Non-pigmented ciliary epithelial cell (primary cell): ENCODE measurements at regions not wholly inside any gene's neighbourhood (a gene's known extent, or its start where the extent isn't known, plus 50 kb on each side); places are given as distances from the start of the nearest gene placed in this dataset.
A peak's percentile ranks its signal among the peaks of the same experiment; 100 is the strongest.

Source experiments
- DNase-seq: peaks from one replicate; pipeline ENCODE4 v3.0.0-alpha.2; 2010; ENCODE audit warnings: low read depth

DNA sequence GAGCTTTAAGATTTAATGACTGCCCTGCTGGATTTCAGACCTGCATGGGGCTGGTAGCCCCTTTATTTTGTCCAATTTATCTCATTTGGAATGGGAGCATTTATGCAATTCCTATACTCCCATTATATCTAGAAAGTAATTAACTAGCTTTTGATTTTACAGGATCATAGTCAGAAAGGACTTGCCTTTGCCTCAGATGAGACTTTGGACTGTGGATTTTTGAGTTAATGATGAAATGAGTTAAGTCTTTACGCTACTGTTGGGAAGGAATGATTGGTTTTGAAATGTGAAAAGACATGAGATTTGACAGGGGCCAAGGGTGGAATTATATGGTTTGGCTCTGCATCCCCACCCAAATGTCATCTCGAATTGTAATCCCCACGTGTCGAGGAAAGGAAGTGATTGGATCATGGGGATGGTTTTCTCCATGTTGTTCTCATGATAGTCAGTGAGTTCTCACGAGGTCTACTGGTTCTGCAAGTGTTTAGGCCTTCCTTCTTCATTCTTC lies 213.1 kb upstream of the DCN start:
- no peak for DNase-seq

DNA sequence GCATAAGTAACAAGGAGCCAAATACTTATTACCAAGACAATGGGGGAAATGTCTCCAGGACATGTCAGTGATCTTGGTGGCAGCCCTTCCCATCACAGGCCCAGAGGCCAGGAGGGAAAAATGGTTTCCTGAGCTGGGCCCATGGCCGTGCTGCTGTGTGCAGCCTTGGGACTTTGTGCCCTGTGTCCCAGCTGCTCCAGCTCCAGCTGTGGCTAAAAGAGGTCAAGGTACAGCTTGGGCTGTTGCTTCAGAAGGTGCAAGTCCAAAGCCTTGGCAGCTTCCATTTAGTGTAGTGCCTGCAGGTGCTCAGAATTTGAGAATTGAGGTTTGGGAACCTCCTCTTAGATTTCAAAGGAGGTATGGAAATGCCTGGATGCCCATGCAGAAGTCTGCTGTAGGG lies 212.3 kb upstream of the DCN start:
- no peak for DNase-seq

DNA sequence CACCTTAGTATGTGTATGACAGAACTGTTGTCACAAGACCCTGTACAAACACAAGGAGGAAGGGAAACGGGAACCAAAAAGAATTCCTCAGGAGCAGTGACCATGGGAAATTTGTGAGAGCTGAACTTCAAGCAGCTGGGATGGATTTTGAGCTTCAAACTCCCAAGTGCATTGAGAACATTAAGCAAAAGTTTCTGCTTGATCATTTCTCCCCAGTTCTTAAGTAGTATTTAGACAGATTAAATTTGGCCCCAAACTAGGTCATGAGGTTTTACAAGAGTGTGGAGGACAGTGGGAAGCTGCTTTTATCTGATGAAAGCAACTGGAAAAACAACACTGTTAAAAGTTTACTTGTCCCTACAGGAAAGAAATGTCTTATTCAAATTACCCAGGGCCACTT lies 206.0 kb upstream of the DCN start:
- no peak for DNase-seq

DNA sequence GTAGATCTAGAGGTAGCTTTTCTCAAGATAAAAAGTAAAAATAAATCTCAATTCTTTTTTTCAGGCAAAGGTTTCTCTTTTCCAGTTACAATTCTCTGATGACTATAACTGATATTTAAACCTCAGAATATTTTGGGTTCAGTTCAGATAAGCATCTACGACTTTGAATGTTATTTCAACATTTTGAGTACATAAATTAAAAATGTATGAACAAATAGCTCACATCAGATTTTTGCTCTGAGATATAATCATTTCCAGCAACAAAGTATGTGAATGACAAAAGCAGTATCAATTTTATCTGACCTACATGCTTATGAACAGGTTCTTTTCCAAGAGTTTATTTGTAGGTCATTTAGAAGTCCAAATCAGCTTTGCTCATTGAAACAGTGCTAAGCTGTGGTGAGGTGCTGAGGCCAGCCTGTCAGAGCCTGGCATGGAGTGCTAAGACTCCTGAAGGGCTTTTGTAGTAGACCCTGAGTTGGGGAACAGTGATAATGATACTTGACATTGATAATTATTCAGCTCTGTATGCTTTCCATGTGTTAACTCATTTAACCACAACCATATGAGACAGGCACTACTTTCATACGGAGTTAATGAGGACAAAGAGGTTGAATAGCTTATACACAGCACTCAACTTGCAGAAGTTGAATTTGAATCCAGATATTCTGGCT lies 205.0 kb upstream of the DCN start:
- DNase-seq: no peak

DNA sequence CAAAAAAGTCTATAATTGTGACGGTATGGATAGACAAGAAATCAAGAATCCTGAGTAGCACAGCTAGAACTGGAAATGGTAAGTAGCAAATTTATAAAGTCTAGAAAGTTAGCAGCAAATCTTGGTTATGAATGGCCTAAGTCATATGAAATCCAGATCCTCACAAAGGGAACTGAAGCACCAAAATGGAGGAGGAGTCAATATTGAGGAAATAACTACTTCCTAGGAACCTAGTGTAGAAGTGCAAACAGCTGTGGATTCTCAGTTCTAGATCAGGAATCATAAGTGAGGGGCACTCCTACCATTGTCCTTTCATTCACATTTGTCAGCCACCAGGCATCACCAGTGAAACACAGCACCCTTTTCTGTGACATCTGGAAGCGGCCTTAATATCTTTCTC lies 202.2 kb upstream of the DCN start:
- DNase-seq: no peak

DNA sequence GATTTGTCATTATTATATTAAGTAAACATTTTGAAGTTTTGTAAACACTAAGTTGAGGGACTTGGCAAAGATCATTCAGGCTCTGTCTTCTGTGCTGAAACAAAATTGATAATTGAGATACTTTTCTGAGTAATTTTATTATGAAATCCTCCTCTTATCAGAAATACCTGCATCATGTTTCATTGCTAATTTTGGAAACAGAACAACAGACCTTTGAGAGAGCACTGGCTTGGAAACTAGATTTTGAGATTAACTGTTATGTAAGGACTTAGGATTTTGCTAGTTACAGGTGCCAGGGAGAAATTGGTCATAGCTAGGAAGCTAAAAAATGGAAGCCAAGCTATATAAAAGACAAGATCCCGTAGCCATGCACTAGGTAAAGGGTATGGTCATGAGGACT lies 201.7 kb upstream of the DCN start:
- DNase-seq: no peak

DNA sequence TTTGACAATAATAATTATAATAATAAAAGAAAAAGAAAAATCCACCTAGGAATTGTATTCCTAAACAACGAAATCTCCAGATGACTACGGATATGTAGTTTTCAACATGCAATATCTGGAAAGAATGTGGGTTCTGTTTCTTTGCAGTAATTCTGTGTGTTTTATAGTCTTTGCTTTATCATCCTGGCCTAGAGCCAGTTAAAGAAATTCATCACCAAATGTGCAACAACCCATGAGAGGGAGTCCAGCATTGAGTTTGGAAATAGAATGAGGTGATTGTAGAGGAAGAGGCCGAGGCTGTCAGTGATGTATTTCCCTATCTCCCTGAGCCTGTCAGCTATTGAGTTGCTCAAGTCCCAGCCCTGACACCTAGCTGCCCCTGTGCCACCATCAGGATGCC lies 200.5 kb upstream of the DCN start:
- no peak for DNase-seq

DNA sequence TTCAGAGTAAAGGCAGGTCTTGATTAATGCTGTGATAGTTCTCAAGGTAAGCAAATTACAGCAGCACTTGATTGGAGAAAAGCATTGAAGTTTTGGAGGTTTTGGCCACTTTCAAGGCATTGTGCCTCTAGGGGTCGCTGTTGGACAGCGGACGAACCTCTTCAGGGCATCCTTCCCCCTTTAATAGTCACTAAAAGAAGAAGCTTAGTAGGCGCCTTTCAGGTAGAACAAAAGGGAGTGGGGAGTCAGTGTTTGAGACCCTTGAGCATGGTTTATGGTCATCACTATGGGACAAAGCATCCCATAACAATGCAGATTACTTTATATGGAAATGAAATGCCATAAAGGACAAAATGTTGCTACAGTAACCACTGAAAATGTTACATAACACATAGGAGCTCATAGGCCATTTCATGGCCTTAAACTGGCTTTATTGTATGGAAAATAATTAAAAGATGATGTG lies 199.5 kb upstream of the DCN start:
- DNase-seq: no peak

DNA sequence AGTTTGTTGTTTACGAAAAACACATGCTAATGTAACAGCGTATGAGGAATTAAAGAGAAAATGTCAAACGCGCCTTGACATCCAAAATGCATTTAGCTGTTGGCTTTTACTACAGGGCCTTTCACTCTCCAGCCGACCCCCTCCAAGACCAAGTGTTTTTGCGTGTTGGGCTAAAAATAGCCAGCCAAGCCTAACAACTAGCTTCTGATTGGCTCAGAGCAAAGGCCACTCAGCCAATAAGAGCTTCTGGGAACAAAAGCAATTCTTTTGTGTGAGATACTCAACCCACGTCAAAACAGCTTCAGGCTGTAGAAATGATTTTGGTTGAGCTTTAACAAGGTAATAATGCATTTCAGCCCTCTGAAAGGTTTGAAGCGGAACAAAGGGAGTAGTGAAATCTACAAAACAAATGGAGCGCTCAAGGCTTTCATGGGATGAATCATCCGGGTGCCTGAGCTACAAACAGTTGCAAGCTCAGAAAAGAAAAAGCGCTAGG lies 198.7 kb upstream of the DCN start:
- DNase-seq: peak; percentile 58

DNA sequence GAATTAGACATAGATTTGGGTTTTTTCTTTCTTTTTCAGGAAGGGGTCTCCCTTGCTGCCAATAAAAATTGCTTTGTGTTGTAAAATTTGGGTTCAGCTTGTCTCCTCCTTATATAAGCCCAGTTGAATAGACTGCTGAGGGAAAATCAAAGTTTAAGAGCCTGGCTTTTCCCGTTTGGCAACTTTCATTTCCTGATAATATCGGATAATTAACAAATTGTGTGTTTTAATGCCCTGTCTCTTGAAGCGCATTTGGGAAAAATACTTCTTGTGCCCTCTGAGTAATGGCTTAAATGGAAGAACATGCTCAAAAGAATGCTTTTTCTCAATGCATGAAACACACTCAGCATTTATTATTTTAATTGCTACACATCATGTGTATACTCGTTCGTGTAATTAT lies 198.0 kb upstream of the DCN start:
- no peak for DNase-seq

DNA sequence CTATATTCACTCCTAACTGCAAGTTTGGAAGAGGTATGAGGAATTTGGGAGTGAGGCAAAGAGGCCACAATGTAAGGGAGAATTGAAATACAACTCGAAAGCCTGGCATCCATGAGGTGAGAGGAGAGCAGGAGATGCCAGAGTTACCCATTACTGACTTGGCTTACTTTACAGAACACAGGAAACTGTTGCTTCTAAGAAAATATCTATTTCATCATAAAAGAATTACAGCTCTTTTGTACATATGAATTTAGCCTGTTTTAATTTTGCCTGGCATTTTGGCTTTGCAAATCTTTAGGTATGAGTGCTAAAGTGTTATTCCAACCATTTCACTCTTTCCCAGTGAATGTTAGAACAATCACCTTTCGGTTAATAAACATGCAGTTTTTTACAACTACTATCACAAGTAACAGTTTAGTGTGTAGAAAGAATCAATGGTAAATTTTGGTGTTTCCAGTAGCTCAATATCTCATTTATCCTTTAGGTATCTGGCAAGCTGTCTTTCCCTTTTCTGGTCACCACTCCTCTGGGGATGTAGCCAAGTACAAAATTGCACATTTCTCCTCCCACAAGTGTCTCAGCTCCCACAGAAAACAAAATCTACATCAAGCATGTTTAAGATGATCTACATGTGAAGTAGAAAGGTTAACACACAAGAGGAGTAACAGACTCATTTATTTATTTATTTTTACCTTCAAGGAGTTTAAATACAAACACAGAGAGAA lies 196.6 kb upstream of the DCN start:
- DNase-seq: no peak

DNA sequence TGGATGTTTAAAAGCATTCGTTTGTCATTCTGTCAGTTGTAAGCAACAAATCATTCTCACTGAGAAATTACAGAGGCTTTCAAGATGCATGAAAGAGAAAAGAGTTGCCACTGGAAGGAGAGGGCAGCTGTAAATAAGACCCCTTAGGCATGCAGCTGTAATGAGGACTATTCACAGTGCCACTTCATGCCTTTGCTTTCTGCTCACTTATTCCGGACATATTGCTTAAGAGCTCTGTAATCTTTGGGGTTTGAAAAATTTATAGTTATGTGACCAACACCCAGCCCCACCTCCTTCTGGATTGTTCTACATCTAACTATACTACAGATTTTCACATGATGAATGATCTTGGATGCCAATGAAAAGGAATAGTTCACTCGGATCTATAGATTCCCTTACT lies 194.8 kb upstream of the DCN start:
- no peak for DNase-seq

DNA sequence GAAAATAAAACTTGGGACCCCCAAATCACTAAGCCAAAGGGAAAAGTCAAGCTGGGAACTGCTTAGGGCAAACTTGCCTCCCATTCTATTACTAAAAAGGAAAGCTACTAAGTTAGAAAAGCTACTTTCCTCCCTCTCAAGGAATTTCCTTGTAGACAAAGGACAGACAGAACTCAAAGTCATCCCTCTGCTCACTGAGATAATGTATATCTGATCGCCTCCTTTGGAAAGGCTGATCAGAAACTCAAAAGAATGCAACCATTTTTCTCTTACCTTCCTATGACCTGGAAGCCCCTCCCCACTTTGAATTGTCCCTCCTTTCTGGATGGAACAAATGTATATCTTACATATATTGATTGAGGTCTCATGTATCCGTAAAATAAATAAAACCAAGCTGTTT lies 190.5 kb upstream of the DCN start:
- no peak for DNase-seq

DNA sequence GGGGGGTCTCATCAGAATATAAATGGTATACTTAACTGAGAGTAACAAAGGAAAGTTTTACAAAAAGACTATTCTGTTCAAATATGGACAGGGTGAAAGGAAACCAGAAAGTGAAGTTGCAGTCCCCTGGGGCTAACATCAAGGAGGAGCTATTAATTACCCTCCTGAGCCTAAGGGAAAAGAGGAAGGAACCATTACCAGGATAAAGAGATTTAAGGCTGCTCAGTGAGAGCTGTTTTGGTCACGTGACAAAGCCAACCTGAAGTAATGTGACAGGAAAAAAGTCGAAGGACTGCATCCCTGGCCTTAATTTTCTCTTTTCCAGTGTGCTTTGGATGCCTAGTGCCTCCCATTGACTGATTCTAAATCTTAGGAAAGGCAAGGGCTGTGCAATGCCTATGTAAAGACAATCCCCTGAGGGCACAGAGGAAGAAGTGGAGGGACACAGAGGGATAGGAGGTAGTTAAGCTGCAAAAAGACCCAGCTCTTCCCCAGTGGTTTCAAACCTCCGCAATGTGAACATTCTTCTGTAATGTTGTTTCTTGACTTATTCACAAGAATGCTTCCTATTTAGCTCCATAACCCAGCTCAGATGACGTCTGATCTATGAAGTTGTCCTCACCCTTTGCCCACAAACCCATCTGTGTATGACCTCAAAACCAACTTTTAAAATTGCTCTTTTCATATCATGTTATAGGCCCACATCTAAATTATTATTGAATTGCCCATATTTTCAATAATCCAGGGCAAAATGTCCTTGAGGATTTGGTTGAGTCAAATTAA lies 187.7 kb upstream of the DCN start:
- no peak for DNase-seq

DNA sequence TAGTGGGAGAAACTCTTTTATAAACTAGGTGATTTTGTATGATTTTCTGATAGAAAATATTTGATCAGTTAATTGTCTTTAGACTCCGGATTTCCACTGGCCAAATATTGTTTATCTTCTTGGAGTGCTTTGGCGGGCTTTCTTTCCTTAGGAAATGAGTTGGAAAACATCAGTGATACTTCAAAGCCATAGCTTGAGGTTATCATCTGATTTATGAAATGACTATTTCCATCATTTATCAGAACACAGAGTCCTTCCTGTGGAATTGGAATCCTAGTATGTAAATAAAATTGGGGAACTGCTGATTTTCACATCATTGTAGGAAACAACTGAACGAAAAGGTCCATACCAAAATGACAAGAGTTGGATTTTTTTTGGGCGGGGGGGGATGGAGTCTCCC lies 186.0 kb upstream of the DCN start:
- DNase-seq: no peak

DNA sequence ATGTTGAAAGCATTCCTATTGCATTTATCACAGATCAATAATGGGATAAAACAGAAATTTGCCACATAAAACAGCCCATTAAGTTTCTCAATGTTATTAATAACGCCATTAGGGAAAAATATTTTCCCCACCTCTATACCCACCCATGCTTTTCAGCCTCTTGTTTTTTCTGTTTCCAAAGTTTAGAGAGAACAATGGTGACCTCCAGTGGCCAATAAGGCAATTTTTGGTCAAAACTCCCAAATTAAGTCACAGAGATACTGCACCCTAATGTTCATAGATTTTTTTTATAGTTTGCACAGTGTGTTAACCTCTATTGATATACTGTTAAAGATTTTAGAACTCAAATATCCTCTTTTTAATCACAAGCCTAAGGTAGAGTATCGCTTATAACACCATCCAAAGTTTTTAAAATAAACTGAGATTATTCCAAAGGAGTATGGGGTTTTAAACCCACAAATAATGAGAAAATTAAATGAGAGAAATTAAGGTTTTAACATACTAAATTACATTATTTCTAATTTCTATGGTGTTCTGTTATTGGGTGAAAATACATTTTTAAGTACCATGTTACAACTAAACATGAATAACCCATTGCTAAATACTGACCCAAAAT lies 184.7 kb upstream of the DCN start:
- no peak for DNase-seq

DNA sequence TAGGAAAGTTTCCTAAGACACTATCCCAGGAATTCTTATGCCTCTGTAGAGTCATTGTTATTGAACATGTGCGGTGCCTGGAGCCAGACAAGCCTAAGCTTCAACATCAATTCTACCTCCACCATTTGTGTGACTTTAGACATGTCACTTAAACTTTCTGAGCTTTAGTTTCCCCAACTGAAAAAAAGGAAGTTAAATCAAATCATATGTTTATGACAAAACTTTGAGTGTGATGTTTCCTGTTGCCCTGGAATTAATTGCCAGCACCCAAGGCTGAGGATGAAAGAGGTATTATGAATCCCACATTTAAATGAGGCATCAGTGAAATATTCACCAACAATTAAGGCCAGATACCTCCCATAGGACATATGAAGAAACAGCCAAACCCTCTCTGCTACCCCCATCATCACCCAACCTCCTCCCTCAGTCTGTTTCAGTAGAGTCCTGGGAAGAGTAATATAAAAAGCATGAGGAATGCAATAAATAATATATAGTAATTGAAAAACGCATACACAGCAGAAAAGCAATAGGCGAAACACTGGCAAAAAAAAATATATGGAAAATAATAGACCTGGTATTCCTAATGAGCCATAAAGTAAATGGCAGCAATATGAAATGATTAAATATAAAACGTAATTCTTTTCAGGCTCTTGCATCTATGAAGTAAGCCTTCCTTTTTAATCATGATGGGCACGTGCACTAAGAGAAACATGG lies 182.0 kb upstream of the DCN start:
- no peak for DNase-seq

DNA sequence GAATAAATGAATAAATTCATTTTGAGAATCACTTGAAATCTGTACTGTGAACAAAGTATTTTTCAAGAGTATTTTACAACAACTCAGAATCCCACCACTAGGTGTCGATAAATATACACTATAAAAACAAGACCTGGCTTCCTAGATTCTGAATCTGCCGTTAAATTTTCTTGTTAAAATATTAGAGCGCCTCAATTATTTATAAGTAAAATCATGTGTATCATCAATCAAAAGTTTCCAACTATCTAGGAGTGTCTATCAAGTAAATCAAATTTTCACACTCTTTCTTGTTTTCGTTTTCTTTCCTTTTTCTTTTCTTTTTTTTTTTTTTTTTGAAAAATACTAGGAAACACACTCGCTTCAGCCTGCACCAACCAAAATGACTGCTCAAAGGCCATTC lies 179.2 kb upstream of the DCN start:
- DNase-seq: no peak

DNA sequence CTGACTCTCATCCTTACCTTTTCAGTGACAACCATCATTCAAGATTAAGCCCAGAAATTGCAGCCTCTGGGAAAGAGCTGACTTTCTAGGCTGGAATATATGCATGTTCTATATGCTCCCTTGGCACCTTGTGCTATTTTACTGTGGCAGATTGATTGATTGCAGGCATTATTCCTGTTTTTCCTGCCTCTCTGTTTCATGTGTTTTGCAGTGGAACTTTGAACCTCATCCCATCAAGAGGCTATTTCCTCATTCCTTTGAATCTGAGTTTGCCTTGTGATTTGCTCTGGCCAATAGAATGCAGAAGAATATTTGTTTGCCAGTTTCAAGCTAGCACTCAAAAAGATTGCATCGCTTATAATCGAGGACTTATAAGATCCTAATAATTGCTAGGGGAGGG lies 174.8 kb upstream of the DCN start:
- no peak for DNase-seq

DNA sequence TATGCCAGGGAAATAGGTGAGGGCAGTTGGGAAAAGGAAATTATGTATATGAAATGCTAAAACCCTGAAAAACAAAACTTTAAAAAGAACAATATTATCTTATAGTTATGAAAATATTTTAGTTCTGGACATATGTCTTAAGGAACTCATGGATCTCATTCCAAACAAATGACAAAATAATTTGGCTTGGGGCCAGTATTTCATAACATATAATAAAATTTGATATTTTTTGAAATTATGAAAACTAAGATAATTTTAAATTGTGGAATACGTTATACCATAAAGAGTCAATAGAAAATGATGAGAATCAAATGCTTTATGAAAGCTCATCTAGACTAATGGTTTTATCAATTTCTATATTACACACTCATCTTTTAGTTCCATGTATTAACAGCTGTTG lies 173.8 kb upstream of the DCN start:
- DNase-seq: no peak

DNA sequence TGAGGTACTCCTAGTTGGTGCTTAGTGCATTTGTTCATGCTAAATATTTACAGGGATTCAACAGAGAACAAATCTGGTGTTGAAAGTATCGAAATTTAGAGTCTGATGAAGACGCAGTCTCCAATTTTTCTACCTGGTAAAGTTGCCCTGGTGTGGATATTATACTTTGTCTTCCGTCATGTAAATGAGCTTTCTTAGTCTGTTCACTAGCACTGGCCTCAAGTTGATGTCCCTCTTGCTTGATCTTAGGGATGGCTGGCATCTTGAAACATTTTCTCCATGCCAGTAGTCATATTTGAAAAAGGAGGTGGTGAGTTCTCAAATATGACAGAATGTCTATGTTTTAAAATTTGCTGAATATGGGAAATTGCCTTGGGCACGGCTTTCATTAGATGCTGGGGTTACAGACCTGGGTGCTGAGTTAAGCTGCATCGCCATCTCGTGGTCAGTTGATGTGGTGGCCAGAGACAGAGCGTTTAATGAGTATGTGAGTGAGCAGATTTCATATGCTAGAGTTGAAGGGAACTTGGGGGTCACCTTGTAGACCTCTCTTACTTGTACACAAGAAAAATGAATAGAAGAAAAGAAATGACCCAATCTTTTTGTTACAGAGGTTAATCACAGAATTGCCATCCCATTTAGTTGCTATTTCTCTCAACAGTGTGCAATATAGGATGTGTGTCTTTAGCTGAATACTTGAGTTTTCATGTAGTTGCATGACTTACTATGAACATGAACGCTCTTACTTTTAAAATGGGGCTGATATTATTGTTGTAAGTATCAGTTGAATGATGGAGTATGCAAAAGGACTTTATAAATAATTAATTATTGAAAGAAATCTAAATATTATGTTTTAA lies 172.8 kb upstream of the DCN start:
- peak; percentile 57 for DNase-seq
